H1 (cell line): ENCODE measurements at regions not wholly inside any gene's neighbourhood (a gene's known extent, or its start where the extent isn't known, plus 50 kb on each side); places are given as distances from the start of the nearest gene placed in this dataset.

Source experiments
- CTCF ChIA-PET: fragments of 300-600 bp; sonication (Branson Sonifier 250); formaldehyde crosslinking; loops from one replicate; lab custom pipeline; 2021; ENCODE audit not compliant: partially characterized antibody; lab: Charles Lee
- POLR2A ChIA-PET: fragments of 300-600 bp; sonication (Branson Sonifier 250); formaldehyde crosslinking; loops from one replicate; lab custom pipeline; 2021; ENCODE audit warnings: inconsistent platforms; ENCODE audit not compliant: partially characterized antibody; lab: Charles Lee
- DNase-seq, 2 experiments: peaks; one replicate each; pipeline versions ENCODE4 v3.0.0 to v3.0.0-alpha.2; 2010 to 2022; ENCODE audit warnings: low spot score in 2 of 2, low read depth in 1 of 2, mixed read lengths in 1 of 2
- FAIRE-seq: peaks from 2 replicates; lab custom pipeline; 2011; peaks lifted over from hg19 to GRCh38; lab: Jason Lieb, UNC
- H2AFZ ChIP-seq: 2 replicates; pipeline ENCODE4 v1.8.1; 2012; ENCODE audit warnings: low read length, inconsistent platforms
- H2AK5ac ChIP-seq: 2 replicates; pipeline ENCODE4 v1.6.1; 2013; ENCODE audit warnings: low read depth, low read length
- H2BK120ac ChIP-seq: replicated peaks from 2 replicates; pipeline ENCODE3; 2013; ENCODE audit warnings: low read depth, low read length, inconsistent platforms
- H2BK12ac ChIP-seq: 2 replicates; pipeline ENCODE4 v1.6.1; 2013; ENCODE audit warnings: low read depth, low read length
- H2BK15ac ChIP-seq: 2 replicates; pipeline ENCODE4 v1.6.1; 2013; ENCODE audit warnings: low read length
- H2BK20ac ChIP-seq: 2 replicates; pipeline ENCODE4 v1.6.1; 2013; ENCODE audit warnings: low read length
- H2BK5ac ChIP-seq: 2 replicates; pipeline ENCODE4 v1.6.1; 2013; ENCODE audit warnings: low read depth, low read length
- H3K14ac ChIP-seq: 2 replicates; pipeline ENCODE4 v1.6.1; 2013; ENCODE audit warnings: inconsistent platforms; ENCODE audit not compliant: insufficient read length
- H3K18ac ChIP-seq: 2 replicates; pipeline ENCODE4 v1.6.1; 2013; ENCODE audit warnings: low read length; ENCODE audit errors: extremely low read depth
- H3K23ac ChIP-seq: 2 replicates; pipeline ENCODE4 v1.6.1; 2013; ENCODE audit warnings: inconsistent platforms; ENCODE audit not compliant: insufficient read length
- H3K23me2 ChIP-seq: 2 replicates; pipeline ENCODE4 v1.6.1; 2013; ENCODE audit warnings: low read depth, low read length
- H3K27ac ChIP-seq: 2 replicates; pipeline ENCODE4 v1.6.1; 2011; ENCODE audit warnings: low read depth, low read length, inconsistent platforms
- H3K27me3 ChIP-seq, 4 experiments: replicated peaks in 1 of 4; 1 replicate in 1 of 4; 2 replicates in 3 of 4; pipeline versions ENCODE4 v1.6.1 to v1.8.1; 2011 to 2013; ENCODE audit warnings: low read length in 3 of 4, mild to moderate bottlenecking in 3 of 4, inconsistent platforms in 2 of 4, mixed read lengths in 2 of 4, moderate library complexity in 1 of 4; ENCODE audit not compliant: control insufficient read depth in 3 of 4, insufficient read depth in 3 of 4; ENCODE audit errors: extremely low read depth in 1 of 4
- H3K36me3 ChIP-seq, 4 experiments: 2 replicates each; pipeline versions ENCODE4 v1.6.1 to v1.8.1; 2011 to 2013; ENCODE audit warnings: mild to moderate bottlenecking in 4 of 4, low read length in 3 of 4, moderate library complexity in 2 of 4, control low read depth in 1 of 4, inconsistent platforms in 1 of 4; ENCODE audit not compliant: insufficient read depth in 4 of 4, control insufficient read depth in 2 of 4
- H3K4ac ChIP-seq: replicated peaks from 2 replicates; pipeline ENCODE3; 2013; ENCODE audit warnings: low read length, low read depth, mixed read lengths, inconsistent platforms; ENCODE audit not compliant: insufficient read length
- H3K4me1 ChIP-seq, 4 experiments: replicated peaks in 1 of 4; 1 replicate in 1 of 4; 2 replicates in 3 of 4; pipeline versions ENCODE4 v1.6.1 to v1.8.1; 2011 to 2013; ENCODE audit warnings: low read length in 3 of 4, inconsistent platforms in 2 of 4, mixed read lengths in 1 of 4; ENCODE audit not compliant: insufficient read depth in 4 of 4, control insufficient read depth in 3 of 4
- H3K4me2 ChIP-seq, 2 experiments: 2 replicates each; pipeline versions ENCODE4 v1.6.1 to v1.8.1; 2011 to 2013; ENCODE audit warnings: low read depth in 2 of 2, low read length in 2 of 2, control low read depth in 1 of 2, inconsistent platforms in 1 of 2, mild to moderate bottlenecking in 1 of 2; ENCODE audit not compliant: insufficient read depth in 1 of 2
- H3K4me3 ChIP-seq, 4 experiments: fragments of 200-600, 300-600 bp in 1 of 4; sonication (generic), shearing (Covaris generic), sonication (Bioruptor Twin) in 1 of 4; 2 replicates each; pipeline versions ENCODE4 v1.5.1 to v1.8.1; 2011 to 2016; ENCODE audit warnings: low read length in 4 of 4, low read depth in 3 of 4, control low read depth in 2 of 4, inconsistent platforms in 2 of 4, mild to moderate bottlenecking in 2 of 4, mixed read lengths in 1 of 4, moderate library complexity in 1 of 4; ENCODE audit not compliant: insufficient read depth in 2 of 4; ENCODE audit errors: extremely low read depth in 1 of 4
- H3K56ac ChIP-seq: replicated peaks from 2 replicates; pipeline ENCODE3; 2013; ENCODE audit warnings: low read depth, mild to moderate bottlenecking, mixed read lengths, low read length, inconsistent platforms; ENCODE audit not compliant: insufficient read length
- H3K79me1 ChIP-seq: 2 replicates; pipeline ENCODE4 v1.6.1; 2013; ENCODE audit warnings: low read depth, low read length, control low read depth
- H3K79me2 ChIP-seq, 2 experiments: 2 replicates each; pipeline versions ENCODE4 v1.6.1 to v1.8.1; 2012 to 2013; ENCODE audit warnings: low read length in 2 of 2, mild to moderate bottlenecking in 2 of 2, inconsistent platforms in 1 of 2; ENCODE audit not compliant: insufficient read depth in 2 of 2, control insufficient read depth in 1 of 2
- H3K9ac ChIP-seq, 4 experiments: replicated peaks in 1 of 4; 1 replicate in 1 of 4; 2 replicates in 3 of 4; pipeline versions ENCODE4 v1.6.1 to v1.8.1; 2011 to 2013; ENCODE audit warnings: low read depth in 3 of 4, low read length in 3 of 4, control low read depth in 2 of 4, mild to moderate bottlenecking in 2 of 4, moderate library complexity in 2 of 4, inconsistent platforms in 1 of 4; ENCODE audit errors: extremely low read depth in 1 of 4
- H3K9me3 ChIP-seq, 2 experiments: 2 replicates each; pipeline versions ENCODE4 v1.6.1 to v1.8.1; 2012 to 2013; ENCODE audit warnings: mild to moderate bottlenecking in 2 of 2, moderate library complexity in 2 of 2, control low read depth in 1 of 2, inconsistent platforms in 1 of 2, low read depth in 1 of 2, low read length in 1 of 2, mixed read lengths in 1 of 2; ENCODE audit not compliant: insufficient read depth in 2 of 2
- H4K20me1 ChIP-seq, 2 experiments: replicated peaks in 1 of 2; 2 replicates each; pipeline versions ENCODE3 to v1.8.1; 2011 to 2013; ENCODE audit warnings: inconsistent platforms in 2 of 2, low read length in 2 of 2, mild to moderate bottlenecking in 1 of 2; ENCODE audit not compliant: insufficient read depth in 2 of 2, control insufficient read depth in 1 of 2
- H4K5ac ChIP-seq: 2 replicates; pipeline ENCODE4 v1.6.1; 2013; ENCODE audit warnings: low read length, low read depth, mixed read lengths, inconsistent platforms; ENCODE audit not compliant: insufficient read length
- H4K8ac ChIP-seq: 2 replicates; pipeline ENCODE4 v1.8.0; 2013; ENCODE audit warnings: mild to moderate bottlenecking, moderate library complexity, low read length, inconsistent platforms; ENCODE audit not compliant: insufficient read depth; ENCODE audit errors: extremely low read depth
- H4K91ac ChIP-seq: replicated peaks from 2 replicates; pipeline ENCODE3; 2013; ENCODE audit warnings: low read length, mixed read lengths, inconsistent platforms; ENCODE audit not compliant: insufficient read length
- BACH1 ChIP-seq: IDR thresholded peaks from 2 replicates; pipeline ENCODE4 v1.6.1; 2012; ENCODE audit warnings: low read length, improper control_type of control experiment
- BRCA1 ChIP-seq: IDR thresholded peaks from 2 replicates; pipeline ENCODE4 v1.6.1; 2012; ENCODE audit warnings: low read depth, low read length, improper control_type of control experiment
- CBX5 ChIP-seq: fragments of 300-800, 300-1000 bp; sonication (generic); IDR thresholded peaks from 2 replicates; pipeline ENCODE4 v1.7.1; 2016; ENCODE audit warnings: antibody characterized with exemption, low read length, low read depth
- CEBPB ChIP-seq: IDR thresholded peaks from 2 replicates; pipeline ENCODE4 v1.6.1; 2012; ENCODE audit warnings: low read depth, low read length
- GTF2F1 ChIP-seq: IDR thresholded peaks from 2 replicates; pipeline ENCODE4 v1.6.1; 2012; ENCODE audit warnings: low read depth, low read length, improper control_type of control experiment, borderline replicate concordance
- JUND ChIP-seq: IDR thresholded peaks from 2 replicates; pipeline ENCODE4 v1.6.1; 2011; ENCODE audit warnings: mild to moderate bottlenecking, improper control_type of control experiment, low read length
- MAFK ChIP-seq: IDR thresholded peaks from 2 replicates; pipeline ENCODE4 v1.6.1; 2012; ENCODE audit warnings: low read depth, mild to moderate bottlenecking, improper control_type of control experiment, low read length
- POLR2A ChIP-seq, 2 experiments: IDR thresholded peaks; 1 replicate in 1 of 2; 2 replicates in 1 of 2; pipeline ENCODE4 v1.6.1; 2011; ENCODE audit warnings: low read depth in 2 of 2, low read length in 2 of 2, mild to moderate bottlenecking in 2 of 2; ENCODE audit errors: control extremely low read depth in 1 of 2
- POLR2AphosphoS5 ChIP-seq: IDR thresholded peaks from 2 replicates; pipeline ENCODE4 v1.6.1; 2011; ENCODE audit warnings: low read depth, low read length
- RBBP5 ChIP-seq: IDR thresholded peaks from 2 replicates; pipeline ENCODE4 v1.7.1; 2012; ENCODE audit warnings: low read depth, mild to moderate bottlenecking, inconsistent platforms, low read length, moderate library complexity, borderline replicate concordance
- RFX5 ChIP-seq: IDR thresholded peaks from 2 replicates; pipeline ENCODE4 v1.6.1; 2011; ENCODE audit warnings: low read depth, low read length, improper control_type of control experiment, borderline replicate concordance
- SIN3A ChIP-seq, 2 experiments: IDR thresholded peaks in 1 of 2; conservative IDR thresholded peaks in 1 of 2; 2 replicates each; pipeline ENCODE4 v1.6.1; 2011 to 2012; ENCODE audit warnings: low read length in 2 of 2, improper control_type of control experiment in 1 of 2, low read depth in 1 of 2, mild to moderate bottlenecking in 1 of 2
- SIX5 ChIP-seq: IDR thresholded peaks from 2 replicates; pipeline ENCODE4 v1.6.1; 2011; ENCODE audit warnings: mild to moderate bottlenecking, low read depth, low read length
- TAF7 ChIP-seq: optimal IDR thresholded peaks from 2 replicates; pipeline ENCODE3; 2011; ENCODE audit warnings: low read depth, mild to moderate bottlenecking, inconsistent platforms, low read length, moderate library complexity, borderline replicate concordance
- TBP ChIP-seq: IDR thresholded peaks from 2 replicates; pipeline ENCODE4 v1.6.1; 2011; ENCODE audit warnings: low read depth, low read length, improper control_type of control experiment
- ZNF274 ChIP-seq: IDR thresholded peaks from 2 replicates; pipeline ENCODE4 v1.7.0; 2012; ENCODE audit warnings: low read length, borderline replicate concordance; ENCODE audit errors: extremely low read depth
- WGBS, 2 experiments: shearing (Covaris generic) in 1 of 2; methylation state at CpG; one replicate each; pipeline versions ENCODE4 v1.1.6 to v1.1.7; 2013 to 2015; ENCODE audit warnings: low lambda C conversion rate in 2 of 2, mixed read lengths in 2 of 2, inconsistent platforms in 1 of 2, low coverage in 1 of 2, missing lambda C conversion rate in 1 of 2; ENCODE audit not compliant: insufficient replicate concordance in 2 of 2, insufficient coverage in 1 of 2, insufficient read length in 1 of 2; ENCODE audit errors: extremely low coverage in 1 of 2, missing lambda C conversion rate in 1 of 2; 5-methylcytosine and 5-hydroxymethylcytosine counted together

- no peak overlapping the region for H2AK5ac ChIP-seq
- WGBS, 2 experiments, result 96% methylated on average over 1 of the region's 1 CpG; no CpG with 5 or more reads in 1 of the 2 experiments
- H2BK20ac ChIP-seq, result no peak overlapping the region
- ChIA-PET CTCF (interaction anchor here (0.7 kb wide), 1 partner anchor 1557 kb away, joined by 3 read pairs; no protein-coding TSS in a partner anchor), POLR2A (no interaction called here)
- H2BK120ac ChIP-seq, result no peak overlapping the region
- peaks cover 6 to 7% of the 10 kb centered on the region in 2 experiments; a peak in 2 of 4 replicates for H3K9me3 ChIP-seq
- no peak overlapping the region for H3K4me3 ChIP-seq
- FAIRE-seq (no peak), DNase-seq (no peak)
- H4K20me1 ChIP-seq, result no peaks in the 10 kb centered on the region
- H3K4me2 ChIP-seq, result no peak overlapping the region
- H2BK12ac ChIP-seq, result no peak overlapping the region
- no peak overlapping the region for H4K5ac ChIP-seq
- H3K4ac ChIP-seq, result no peak overlapping the region
- H3K36me3 ChIP-seq, result no peaks in the 10 kb centered on the region; a peak in 1 of 8 replicates
- no peak overlapping the region for H3K23ac ChIP-seq
- H3K23me2 ChIP-seq, result no peaks in the 10 kb centered on the region
- no peaks in the 10 kb centered on the region for H3K79me1 ChIP-seq
- no peak overlapping the region for H3K9ac ChIP-seq
- H4K91ac ChIP-seq, result no peak overlapping the region
- no peak overlapping the region for H2AFZ ChIP-seq
- H2BK15ac ChIP-seq, result no peak overlapping the region
- no peak overlapping the region for H3K14ac ChIP-seq
- H2BK5ac ChIP-seq, result no peak overlapping the region
- H3K56ac ChIP-seq, result no peak overlapping the region
- no peaks in the 10 kb centered on the region for H3K79me2 ChIP-seq
- no peak overlapping the region for H3K18ac ChIP-seq
- no peak overlapping the region for H3K27ac ChIP-seq
- no peaks in the 10 kb centered on the region for H3K27me3 ChIP-seq
- no peak overlapping the region for H4K8ac ChIP-seq
- no peaks in the 10 kb centered on the region for H3K4me1 ChIP-seq
- TF ChIP-seq TBP (no peak), POLR2AphosphoS5 (no peak), SIN3A (conservative IDR thresholded peaks at IDR 0.05 in 1 of 2, IDR thresholded peaks at IDR 0.05 in 1 of 2; ENCODE audit: low read depth in 1 of 2, low read length in 2 of 2) (no peak), CEBPB (no peak), MAFK (no peak), RFX5 (no peak), JUND (no peak), SIX5 (no peak), CBX5 (no peak), BACH1 (no peak), ZNF274 (no peak), RBBP5 (no peak), POLR2A (IDR thresholded peaks at IDR 0.05; ENCODE audit: control extremely low read depth in 1 of 2, low read depth in 2 of 2, low read length in 2 of 2) (no peak), BRCA1 (no peak), TAF7 (no peak), GTF2F1 (no peak)
These were observed 1130.9 kb upstream of the CELF2 start for GRCh38 chr10:9886772-9887171.
